Lung (tissue), 11 donors: ENCODE measurements at regions not wholly inside any gene's neighbourhood (a gene's known extent, or its start where the extent isn't known, plus 50 kb on each side); places are given as distances from the start of the nearest gene placed in this dataset.
A peak's percentile ranks its signal among the peaks of the same experiment; 100 is the strongest.
"Not testable (repeated sequence)": the region's sequence is repeated elsewhere in the genome, so short reads cannot be mapped to it uniquely, and the experiment has no call there.

Experiments used
- ATAC-seq: fragments of 200-7000 bp; cut with Tn5 transposase; one replicate; pipeline ENCODE4 v1.9.1; 2020; ENCODE audit warnings: moderate number of reproducible peaks; ENCODE audit not compliant: insufficient read depth, low FRiP score
- DNase-seq, 3 donors: peaks; one replicate each; pipeline ENCODE4 v3.0.0-alpha.2; 2013 to 2017
- H3K27ac ChIP-seq, 2 donors: one replicate each; pipeline ENCODE4 v1.5.1; 2013; ENCODE audit warnings: mild to moderate bottlenecking in 2 of 2, moderate library complexity in 2 of 2, control low read depth in 1 of 2, inconsistent platforms in 1 of 2, low read depth in 1 of 2, low read length in 1 of 2
- H3K27me3 ChIP-seq, 3 donors: one replicate each; pipeline ENCODE4 v1.5.1; 2013; ENCODE audit warnings: low read length in 2 of 3; ENCODE audit not compliant: control insufficient read depth in 3 of 3, insufficient read depth in 3 of 3
- H3K36me3 ChIP-seq, 4 donors: one replicate each; pipeline ENCODE4 v1.5.1; 2013; ENCODE audit warnings: low read length in 4 of 4, mild to moderate bottlenecking in 1 of 4, moderate library complexity in 1 of 4; ENCODE audit not compliant: control insufficient read depth in 4 of 4, insufficient read depth in 4 of 4
- H3K4me1 ChIP-seq, 5 donors: one replicate each; pipeline ENCODE4 v1.5.1; 2013; ENCODE audit warnings: low read length in 5 of 5, mild to moderate bottlenecking in 2 of 5, moderate library complexity in 1 of 5; ENCODE audit not compliant: control insufficient read depth in 5 of 5, insufficient read depth in 5 of 5
- H3K4me3 ChIP-seq: one replicate; pipeline ENCODE4 v1.5.1; 2013; ENCODE audit warnings: mild to moderate bottlenecking, control low read depth, moderate library complexity
- H3K9ac ChIP-seq, 2 donors: one replicate each; pipeline ENCODE4 v1.5.1; 2013; ENCODE audit warnings: low read length in 2 of 2, control low read depth in 1 of 2; ENCODE audit not compliant: insufficient read depth in 1 of 2
- H3K9me3 ChIP-seq, 4 donors: one replicate each; pipeline ENCODE4 v1.5.1; 2013; ENCODE audit warnings: low read length in 3 of 4, mild to moderate bottlenecking in 1 of 4, moderate library complexity in 1 of 4; ENCODE audit not compliant: control insufficient read depth in 4 of 4, insufficient read depth in 3 of 4
- WGBS, 2 donors: extraction: QIAGEN DNeasy Blood & Tissue Kit; methylation state at CpG; one replicate each; pipeline ENCODE4 v1.1.7; 2013; 5-methylcytosine and 5-hydroxymethylcytosine counted together
- TF ChIP-seq, protein P1 (sequence below): IDR thresholded peaks from 2 replicates; pipeline ENCODE4 v1.5.1; 2012; ENCODE audit warnings: mild to moderate bottlenecking; ENCODE audit errors: control extremely low read depth, extremely low read depth
- donor health status: control.
- donor health status: control.
- donor health status: Bipolar disorder and iron deficiency.
- donor health status: healthy.
- donor health status: DM: yes; HTN: yes; CAD: no.

DNA sequence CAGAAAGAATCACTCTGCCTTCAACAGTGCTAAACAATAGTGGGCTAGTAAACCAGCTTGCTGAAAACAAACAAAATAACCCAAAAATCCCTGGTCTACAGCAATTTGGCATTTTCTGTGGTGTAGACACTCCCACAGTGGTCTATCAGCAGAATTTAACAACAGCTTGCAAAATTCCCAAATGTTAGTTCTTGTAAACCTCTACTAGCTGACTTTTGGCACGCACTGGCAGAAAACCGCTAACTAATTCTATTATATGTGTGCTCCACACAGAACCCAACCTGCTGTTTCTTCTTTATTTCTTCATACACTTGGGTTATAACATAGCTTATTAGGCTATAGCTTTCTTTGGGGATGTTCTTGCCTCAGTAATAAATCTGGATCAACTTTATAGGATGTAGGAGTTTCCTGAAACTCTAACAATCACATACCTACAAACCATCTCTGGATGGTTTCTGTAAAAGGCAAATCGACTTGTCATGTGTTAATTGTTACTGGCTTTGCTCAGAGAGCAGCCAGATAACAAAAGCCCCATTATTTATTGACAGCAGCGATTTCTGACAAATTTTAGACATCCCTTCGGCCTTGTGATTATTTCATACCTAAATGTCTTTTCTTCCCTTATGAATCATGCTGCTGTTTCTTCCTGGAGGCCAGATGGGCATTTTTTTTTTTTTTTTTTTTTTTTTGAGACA, 82.7 kb upstream of the NAA35 start:
- DNase-seq (no peak), ATAC-seq (no peak)
- Histone ChIP-seq H3K4me3 (no peak overlapping the region), H3K4me1 (no peaks in the 10 kb centered on the region), H3K36me3 (peaks cover 0 to 8% (median under 1%) of the 10 kb centered on the region in 4 donors), H3K27me3 (no peaks in the 10 kb centered on the region), H3K9ac (no peak overlapping the region), H3K9me3 (no peaks in the 10 kb centered on the region), H3K27ac (no peak overlapping the region)
- WGBS, 2 donors, result 91 to 93% methylated on average over 5 of the region's 5 CpGs
- TF ChIP-seq, protein P1, sequence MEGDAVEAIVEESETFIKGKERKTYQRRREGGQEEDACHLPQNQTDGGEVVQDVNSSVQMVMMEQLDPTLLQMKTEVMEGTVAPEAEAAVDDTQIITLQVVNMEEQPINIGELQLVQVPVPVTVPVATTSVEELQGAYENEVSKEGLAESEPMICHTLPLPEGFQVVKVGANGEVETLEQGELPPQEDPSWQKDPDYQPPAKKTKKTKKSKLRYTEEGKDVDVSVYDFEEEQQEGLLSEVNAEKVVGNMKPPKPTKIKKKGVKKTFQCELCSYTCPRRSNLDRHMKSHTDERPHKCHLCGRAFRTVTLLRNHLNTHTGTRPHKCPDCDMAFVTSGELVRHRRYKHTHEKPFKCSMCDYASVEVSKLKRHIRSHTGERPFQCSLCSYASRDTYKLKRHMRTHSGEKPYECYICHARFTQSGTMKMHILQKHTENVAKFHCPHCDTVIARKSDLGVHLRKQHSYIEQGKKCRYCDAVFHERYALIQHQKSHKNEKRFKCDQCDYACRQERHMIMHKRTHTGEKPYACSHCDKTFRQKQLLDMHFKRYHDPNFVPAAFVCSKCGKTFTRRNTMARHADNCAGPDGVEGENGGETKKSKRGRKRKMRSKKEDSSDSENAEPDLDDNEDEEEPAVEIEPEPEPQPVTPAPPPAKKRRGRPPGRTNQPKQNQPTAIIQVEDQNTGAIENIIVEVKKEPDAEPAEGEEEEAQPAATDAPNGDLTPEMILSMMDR, result no peak

DNA sequence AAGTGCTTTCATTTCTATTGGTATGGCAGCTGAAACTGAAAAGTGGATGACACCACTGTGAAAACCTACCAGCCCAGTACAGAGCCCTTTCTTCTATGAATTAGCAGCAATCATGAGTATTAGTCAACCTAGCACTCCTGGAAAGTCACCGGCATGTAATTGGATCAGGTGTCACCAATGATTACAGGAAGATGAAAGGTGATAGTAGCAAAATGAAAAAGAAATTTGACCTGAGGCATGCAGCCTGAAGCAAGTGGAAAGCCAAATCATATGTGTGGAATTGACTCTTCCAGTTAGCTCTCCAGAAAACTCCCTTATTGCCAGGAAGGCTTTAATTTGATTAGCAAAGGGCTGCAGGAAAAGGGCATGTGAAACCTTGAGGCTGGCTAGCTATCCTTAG, 81.2 kb upstream of the NAA35 start:
- TF ChIP-seq, protein P1, result no peak
- 60 to 78% methylated on average over 1 of the region's 1 CpG for WGBS, 2 donors
- H3K4me3 ChIP-seq, result no peak overlapping the region
- DNase-seq (peak in 1 of 3 donors; percentile 2), ATAC-seq (no peak)
- no peaks in the 10 kb centered on the region for H3K9me3 ChIP-seq
- H3K27me3 ChIP-seq, result no peaks in the 10 kb centered on the region
- no peak overlapping the region for H3K9ac ChIP-seq
- H3K27ac ChIP-seq, result no peak overlapping the region
- peaks cover 0 to 8% (median under 1%) of the 10 kb centered on the region in 4 donors for H3K36me3 ChIP-seq
- H3K4me1 ChIP-seq, result no peaks in the 10 kb centered on the region

DNA sequence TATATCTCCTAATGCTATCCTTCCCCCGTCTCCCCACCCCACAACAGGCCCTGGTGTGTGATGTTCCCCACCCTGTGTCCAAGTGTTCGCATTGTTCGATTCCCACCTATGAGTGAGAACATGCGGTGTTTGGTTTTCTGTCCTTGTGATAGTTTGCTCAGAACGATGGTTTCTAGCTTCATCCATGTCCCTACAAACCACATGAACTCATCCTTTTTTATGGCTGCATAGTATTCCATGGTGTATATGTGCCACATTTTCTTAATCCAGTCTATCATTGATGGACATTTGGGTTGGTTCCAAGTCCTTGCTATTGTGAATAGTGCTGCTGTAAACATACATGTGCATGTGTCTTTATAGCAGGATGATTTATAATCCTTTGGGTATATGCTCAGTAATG, 79.1 kb upstream of the NAA35 start:
- WGBS, 2 donors, result 97 to 100% methylated on average over 5 of the region's 5 CpGs
- not testable (repeated sequence) for ATAC-seq

DNA sequence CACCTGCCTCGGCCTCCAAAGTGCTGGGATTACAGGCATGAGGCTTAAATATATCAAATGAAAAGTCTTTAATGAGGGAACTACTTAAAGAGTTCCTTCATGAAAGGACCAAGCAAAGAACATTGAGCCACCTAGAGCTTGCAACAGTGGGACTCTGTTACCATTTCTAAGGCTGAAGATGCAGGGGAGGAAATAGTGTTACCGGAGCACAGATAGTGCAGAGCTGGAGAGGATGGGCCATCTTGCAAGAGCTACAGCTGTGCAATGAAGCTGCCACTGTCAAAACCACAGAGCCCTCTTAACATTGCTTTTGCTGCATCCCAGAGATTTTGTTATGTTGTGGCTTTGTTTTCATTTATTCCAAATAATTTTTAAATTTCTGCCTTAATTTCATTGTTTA, 77.1 kb upstream of the NAA35 start:
- Histone ChIP-seq H3K27ac (no peak overlapping the region), H3K4me3 (no peak overlapping the region), H3K9me3 (no peaks in the 10 kb centered on the region), H3K4me1 (no peaks in the 10 kb centered on the region), H3K27me3 (no peaks in the 10 kb centered on the region), H3K9ac (no peak overlapping the region), H3K36me3 (peaks cover 0 to 6% (median under 1%) of the 10 kb centered on the region in 4 donors)
- no peak for DNase-seq
- no peak for ATAC-seq
- TF ChIP-seq, protein P1, result no peak
- 97 to 100% methylated on average over 2 of the region's 2 CpGs for WGBS, 2 donors

More for the DNA sequence above, 79.1 kb upstream of the NAA35 start:
- DNase-seq, H3K4me3 ChIP-seq, H3K9ac ChIP-seq, H3K27ac ChIP-seq, H3K4me1 ChIP-seq, H3K9me3 ChIP-seq, H3K27me3 ChIP-seq, H3K36me3 ChIP-seq: not testable (repeated sequence)
